ENCODE measurements at regions not wholly inside any gene's neighbourhood (a gene's known extent, or its start where the extent isn't known, plus 50 kb on each side); places are given as distances from the start of the nearest gene placed in this dataset.
"Not testable (repeated sequence)": the region's sequence is repeated elsewhere in the genome, so short reads cannot be mapped to it uniquely, and the experiment has no call there.

GRCh38 chr3:72075848-72076247 lies 290.9 kb upstream of the PROK2 start:
- TF ChIP-seq CTCF, POLR2A (IDR thresholded peaks at IDR 0.05): not testable (repeated sequence)

All from gastroesophageal sphincter (tissue), 3 donors.